ENCODE measurements at regions not wholly inside any gene's neighbourhood (a gene's known extent, or its start where the extent isn't known, plus 50 kb on each side); places are given as distances from the start of the nearest gene placed in this dataset.
"Not testable (repeated sequence)": the region's sequence is repeated elsewhere in the genome, so short reads cannot be mapped to it uniquely, and the experiment has no call there.

DNA sequence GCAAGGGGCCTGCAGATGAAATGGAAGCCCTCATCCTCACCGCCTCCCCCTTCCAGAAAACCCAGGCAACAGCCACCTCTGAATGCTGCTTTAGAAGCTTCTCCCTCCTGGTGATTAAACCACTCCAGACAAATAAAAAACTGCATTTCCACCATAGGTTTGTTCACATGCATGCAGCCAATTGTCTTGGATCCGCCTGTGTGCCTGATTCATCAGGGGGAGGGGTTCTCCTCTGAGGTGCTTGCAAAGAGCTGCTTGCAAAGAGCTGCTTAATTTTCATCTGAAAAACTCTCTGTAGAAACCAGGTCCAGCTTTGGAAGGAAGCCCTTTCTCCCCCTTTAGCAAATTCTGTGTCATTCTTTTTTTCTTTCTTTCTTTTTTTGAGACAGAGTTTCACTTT is 100.6 kb downstream of the DEFB131A start:
- TF ChIP-seq CBFB (IDR thresholded peaks at IDR 0.05; ENCODE audit: low read depth); POLR2A (IDR thresholded peaks at IDR 0.05; ENCODE audit: low read depth, low read length); SMC3 (IDR thresholded peaks at IDR 0.05; ENCODE audit: borderline replicate concordance, low read length); FOXK2 (IDR thresholded peaks at IDR 0.05); RCOR1 (conservative IDR thresholded peaks at IDR 0.05; ENCODE audit: low read depth, low read length); GABPA (IDR thresholded peaks at IDR 0.05; ENCODE audit: low read depth): not testable (repeated sequence)
- TF ChIP-seq, protein P1, sequence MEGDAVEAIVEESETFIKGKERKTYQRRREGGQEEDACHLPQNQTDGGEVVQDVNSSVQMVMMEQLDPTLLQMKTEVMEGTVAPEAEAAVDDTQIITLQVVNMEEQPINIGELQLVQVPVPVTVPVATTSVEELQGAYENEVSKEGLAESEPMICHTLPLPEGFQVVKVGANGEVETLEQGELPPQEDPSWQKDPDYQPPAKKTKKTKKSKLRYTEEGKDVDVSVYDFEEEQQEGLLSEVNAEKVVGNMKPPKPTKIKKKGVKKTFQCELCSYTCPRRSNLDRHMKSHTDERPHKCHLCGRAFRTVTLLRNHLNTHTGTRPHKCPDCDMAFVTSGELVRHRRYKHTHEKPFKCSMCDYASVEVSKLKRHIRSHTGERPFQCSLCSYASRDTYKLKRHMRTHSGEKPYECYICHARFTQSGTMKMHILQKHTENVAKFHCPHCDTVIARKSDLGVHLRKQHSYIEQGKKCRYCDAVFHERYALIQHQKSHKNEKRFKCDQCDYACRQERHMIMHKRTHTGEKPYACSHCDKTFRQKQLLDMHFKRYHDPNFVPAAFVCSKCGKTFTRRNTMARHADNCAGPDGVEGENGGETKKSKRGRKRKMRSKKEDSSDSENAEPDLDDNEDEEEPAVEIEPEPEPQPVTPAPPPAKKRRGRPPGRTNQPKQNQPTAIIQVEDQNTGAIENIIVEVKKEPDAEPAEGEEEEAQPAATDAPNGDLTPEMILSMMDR (IDR thresholded peaks at IDR 0.05 in 2 of 3, conservative IDR thresholded peaks at IDR 0.05 in 1 of 3; ENCODE audit: control insufficient read depth in 2 of 3, extremely low read depth in 1 of 3, insufficient read depth in 1 of 3, low read depth in 3 of 3, low read length in 3 of 3) = not testable (repeated sequence)
